Heart left ventricle (tissue), 16 donors: ENCODE measurements at regions not wholly inside any gene's neighbourhood (a gene's known extent, or its start where the extent isn't known, plus 50 kb on each side); places are given as distances from the start of the nearest gene placed in this dataset.

ENCODE experiments used
- ATAC-seq, 4 donors: fragments of 200-7000 bp; cut with Tn5 transposase; one replicate each; pipeline ENCODE4 v1.9.1; 2020 to 2022; ENCODE audit warnings: moderate library complexity in 4 of 4, mild to moderate bottlenecking in 3 of 4, moderate number of reproducible peaks in 1 of 4
- DNase-seq, 5 donors: peaks; one replicate each; pipeline ENCODE4 v3.0.0-alpha.2; 2020
- H3K27ac ChIP-seq, 12 donors: fragments of 200-600 bp; sonication (generic) in 4 of 12; one replicate each; pipeline versions ENCODE4 v1.5.0 to v1.8.0; 2016 to 2022; ENCODE audit warnings: mild to moderate bottlenecking in 2 of 12
- H3K27me3 ChIP-seq, 9 donors: fragments of 200-600 bp; sonication (generic) in 2 of 9; one replicate each; pipeline versions ENCODE4 v1.5.1 to v1.8.0; 2016 to 2022; ENCODE audit warnings: mild to moderate bottlenecking in 3 of 9
- H3K36me3 ChIP-seq, 9 donors: fragments of 200-600 bp; sonication (generic) in 2 of 9; one replicate each; pipeline versions ENCODE4 v1.5.0 to v1.8.0; 2018 to 2022; ENCODE audit warnings: mild to moderate bottlenecking in 2 of 9
- H3K4me1 ChIP-seq, 12 donors: fragments of 200-600 bp; sonication (generic) in 4 of 12; one replicate each; pipeline versions ENCODE4 v1.5.0 to v1.8.0; 2016 to 2022; ENCODE audit warnings: mild to moderate bottlenecking in 3 of 12
- H3K4me3 ChIP-seq, 12 donors: fragments of 200-600 bp; sonication (generic) in 4 of 12; one replicate each; pipeline versions ENCODE4 v1.5.0 to v1.8.0; 2017 to 2022; ENCODE audit warnings: mild to moderate bottlenecking in 9 of 12, moderate library complexity in 4 of 12
- H3K9me3 ChIP-seq, 12 donors: fragments of 200-600 bp; sonication (generic) in 4 of 12; one replicate each; pipeline versions ENCODE4 v1.5.0 to v1.8.0; 2016 to 2022; ENCODE audit warnings: mild to moderate bottlenecking in 1 of 12
- CTCF ChIP-seq, 12 donors: fragments of 200-600 bp; sonication (generic) in 4 of 12; IDR thresholded peaks; one replicate each; pipeline versions ENCODE4 v1.5.0 to v1.8.0; 2018 to 2022; ENCODE audit warnings: antibody characterized with exemption in 12 of 12, mild to moderate bottlenecking in 5 of 12
- POLR2A ChIP-seq, 2 donors: fragments of 450-650 bp; IDR thresholded peaks; one replicate each; pipeline ENCODE4 v1.6.1; 2017; ENCODE audit warnings: antibody characterized with exemption in 2 of 2, mild to moderate bottlenecking in 2 of 2, moderate library complexity in 2 of 2
- WGBS, 4 donors: extraction: QIAGEN DNeasy Blood & Tissue Kit in 2 of 4; methylation state at CpG; one replicate each; pipeline versions ENCODE4 v1.1.5 to v1.1.7; 2013 to 2018; 5-methylcytosine and 5-hydroxymethylcytosine counted together
- intact Hi-C, 10 donors: fragments of 100-400 bp; cut with DNase I; formaldehyde crosslinking; loops; one replicate each; pipeline versions ENCODE4 v1.11.1 to v1.14.2; 2022
- donor health status: ischemic (EF 13 %, LVEDD 7.1; RV severe dilation, severe dysfunction).
- donor health status: healthy with polysubstance abuse.
- donor health status: DM: no; HTN: yes; CAD: no.
- donor health status: DM: no; HTN: no; CAD: no.
- donor health status: ischemic (EF 25% LVEDD 6.9; RV normal size, moderate dysfunction).
- donor health status: ischemic (EF 25% LVEDD 5.7; RV mildly dilated, moderate dysfunction).
- donor health status: healthy.
- donor health status: DM: yes; HTN: yes; CAD: no.
- donor health status: ischemic (EF 35%, LVEDD 5.7; RV mildly dilated, moderate dysfunction).
- donor health status: nonischemic (EF 11% LVEDD 7.7; RV severe dilation, severe dysfunction).
- donor health status: DM: yes; HTN: yes; CAD: no.
- donor health status: PGD.
- donor health status: ischemic (EF 29% LVEDD 5.4; RV normal size, mild dysfunction).
- donor health status: nonischemic (EF 23%, LVEDD 6.1; RV moderate dilation, normal function).

GRCh38 chr2:217204358-217204757 is 344.5 kb upstream of the TNP1 start:
- Histone ChIP-seq H3K27me3 (peaks cover 0 to 25% (median 0%) of the 10 kb centered on the region in 9 donors), H3K36me3 (no peaks in the 10 kb centered on the region), H3K27ac (no peak overlapping the region), H3K4me1 (peaks cover 0 to 12% (median 0%) of the 10 kb centered on the region in 12 donors), H3K4me3 (no peak overlapping the region), H3K9me3 (peaks cover 0 to 16% (median 0%) of the 10 kb centered on the region in 12 donors)
- 79 to 92% (median 91%) methylated on average over 2 of the region's 2 CpGs for WGBS, 4 donors
- intact Hi-C loops: no loop called here
- ATAC-seq (no peak), DNase-seq (no peak)
- TF ChIP-seq POLR2A (IDR thresholded peaks at IDR 0.05) (no peak), CTCF (IDR thresholded peaks at IDR 0.05) (no peak)

- TF ChIP-seq POLR2A (IDR thresholded peaks at IDR 0.05): no peak
- TF ChIP-seq CTCF (IDR thresholded peaks at IDR 0.05): no peak
- H3K4me3 ChIP-seq: no peak overlapping the region
These were observed 343.2 kb upstream of the TNP1 start for GRCh38 chr2:217203086-217203485.

GRCh38 chr2:217199255-217199630 is 339.4 kb upstream of the TNP1 start:
- H3K27ac ChIP-seq: no peak overlapping the region
- TF ChIP-seq CTCF (IDR thresholded peaks at IDR 0.05): no peak
- TF ChIP-seq POLR2A (IDR thresholded peaks at IDR 0.05): no peak
- WGBS, 4 donors: 89 to 94% (median 90%) methylated on average over 2 of the region's 2 CpGs
- intact Hi-C loops: no loop called here
- ATAC-seq (no peak), DNase-seq (no peak)
- H3K36me3 ChIP-seq: no peaks in the 10 kb centered on the region
- H3K27me3 ChIP-seq: peaks cover 0 to 29% (median 0%) of the 10 kb centered on the region in 9 donors
- no peak overlapping the region for H3K4me3 ChIP-seq
- peaks cover 0 to 5% (median 0%) of the 10 kb centered on the region in 12 donors for H3K4me1 ChIP-seq
- peaks cover 0 to 23% (median 4%) of the 10 kb centered on the region in 12 donors for H3K9me3 ChIP-seq

More at GRCh38 chr2:217203086-217203485, 343.2 kb upstream of the TNP1 start:
- Histone ChIP-seq H3K36me3 (no peaks in the 10 kb centered on the region), H3K27me3 (peaks cover 0 to 19% (median 0%) of the 10 kb centered on the region in 9 donors), H3K4me1 (peaks cover 0 to 12% (median 0%) of the 10 kb centered on the region in 12 donors), H3K9me3 (peaks cover 0 to 16% (median 0%) of the 10 kb centered on the region in 12 donors), H3K27ac (no peak overlapping the region)
- WGBS, 4 donors: 97 to 98% (median 98%) methylated on average over 3 of the region's 3 CpGs
- DNase-seq (no peak), ATAC-seq (no peak)
- intact Hi-C loops: no loop called here

- intact Hi-C loops: no loop called here
- 67 to 77% (median 69%) methylated on average over 7 of the region's 7 CpGs for WGBS, 4 donors
- H3K27ac ChIP-seq: peak overlapping the region in 1 of 12 donors; percentile 5
- ATAC-seq: peak in 2 of 4 donors; percentile 27 to 56
- no peaks in the 10 kb centered on the region for H3K36me3 ChIP-seq
- peaks cover 0 to 5% (median 0%) of the 10 kb centered on the region in 12 donors for H3K4me1 ChIP-seq
- H3K9me3 ChIP-seq: peaks cover 0 to 12% (median 2%) of the 10 kb centered on the region in 12 donors
- TF ChIP-seq CTCF (IDR thresholded peaks at IDR 0.05) (no peak), POLR2A (IDR thresholded peaks at IDR 0.05) (no peak)
- H3K4me3 ChIP-seq: no peak overlapping the region
- peaks cover 0 to 38% (median 0%) of the 10 kb centered on the region in 9 donors for H3K27me3 ChIP-seq
- DNase-seq: no peak
These were observed 336.0 kb upstream of the TNP1 start for GRCh38 chr2:217195658-217196446.
